UCSD-AML1 (cell line): ENCODE measurements at regions not wholly inside any gene's neighbourhood (a gene's known extent, or its start where the extent isn't known, plus 50 kb on each side); places are given as distances from the start of the nearest gene placed in this dataset.

Experiments
- DNase-seq: peaks from one replicate; lab custom pipeline; 2025; ENCODE audit not compliant: unreplicated experiment; lab: John Stamatoyannopoulos, UW

DNA sequence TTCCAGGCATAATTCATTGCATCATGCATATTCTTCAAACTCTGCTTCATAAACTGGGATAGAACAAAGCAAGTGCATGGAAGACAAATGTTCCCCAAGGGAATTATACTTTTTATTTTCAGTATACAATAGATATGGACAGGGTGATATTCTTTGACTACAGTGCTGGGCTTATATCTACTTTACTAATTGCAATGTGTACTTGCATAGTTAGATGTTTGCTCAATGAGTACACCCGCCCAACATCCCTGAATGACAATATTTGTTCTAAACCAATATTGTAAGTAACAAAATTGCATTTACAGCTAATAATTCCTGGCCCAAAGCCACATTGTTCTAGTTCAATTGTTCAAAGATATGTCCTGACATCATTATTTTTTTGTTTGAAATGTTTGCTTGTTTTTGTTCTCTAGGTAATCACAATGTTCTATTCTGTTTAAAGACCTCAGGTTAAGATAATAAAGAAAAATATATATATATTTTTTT lies 171.4 kb downstream of the PTN start:
- DNase-seq, result no peak

DNA sequence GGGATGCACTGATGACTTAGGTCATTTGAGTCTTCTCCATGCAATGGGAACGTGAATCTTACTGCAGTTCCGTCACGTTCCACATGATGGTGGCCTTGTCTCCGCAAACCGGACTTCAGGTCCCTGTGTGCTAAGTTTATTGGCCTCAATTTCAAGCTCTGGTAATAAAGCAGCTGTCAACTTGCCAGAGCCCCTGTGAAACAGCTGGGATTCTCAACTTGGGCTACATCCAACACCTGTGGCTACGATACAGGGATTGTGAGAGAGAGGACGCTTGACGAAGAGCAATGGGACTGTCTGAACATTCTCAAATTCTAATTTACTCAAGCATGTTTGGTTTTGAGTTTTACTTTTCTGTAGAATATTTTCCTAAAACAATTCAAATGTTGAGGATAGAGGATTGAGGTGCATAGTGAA lies 174.2 kb downstream of the PTN start:
- DNase-seq, result peak; percentile 8

DNA sequence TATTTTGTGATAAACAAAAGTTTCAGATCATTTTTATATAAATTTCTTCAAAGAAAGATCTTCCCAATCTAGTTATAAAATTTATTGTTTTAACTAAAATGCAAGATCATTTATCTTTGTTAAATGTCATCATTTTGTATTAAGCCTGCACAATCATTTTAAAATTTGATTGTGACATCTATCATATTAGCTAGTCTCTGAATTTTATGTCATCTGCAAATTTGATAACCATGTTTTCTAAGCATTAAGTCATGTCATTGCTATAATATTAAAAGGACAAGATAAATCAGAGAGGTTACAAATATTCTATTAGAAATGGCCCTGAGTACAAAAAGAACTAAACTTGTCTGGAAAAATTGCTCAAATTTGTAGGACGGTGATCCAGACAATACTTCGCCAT lies 175.9 kb downstream of the PTN start:
- DNase-seq, result no peak

DNA sequence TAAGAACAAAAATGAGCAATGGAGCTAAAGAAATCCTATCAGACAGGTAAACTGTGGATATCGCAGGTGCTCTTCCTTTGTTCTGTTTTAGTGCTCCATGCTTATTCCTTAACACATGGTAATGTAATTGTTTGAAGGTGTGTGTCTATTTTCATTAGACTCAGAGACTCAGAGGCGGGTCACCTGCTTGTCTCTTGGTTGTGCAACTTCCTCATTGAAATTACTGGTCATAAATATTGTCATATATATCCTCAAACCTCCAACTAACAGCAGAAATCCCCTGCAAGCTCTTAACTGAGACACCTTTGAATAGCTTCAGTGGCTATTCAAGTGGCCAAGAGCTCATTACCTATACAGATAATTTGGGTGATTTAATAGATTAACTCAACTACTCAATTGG lies 177.2 kb downstream of the PTN start:
- no peak for DNase-seq

DNA sequence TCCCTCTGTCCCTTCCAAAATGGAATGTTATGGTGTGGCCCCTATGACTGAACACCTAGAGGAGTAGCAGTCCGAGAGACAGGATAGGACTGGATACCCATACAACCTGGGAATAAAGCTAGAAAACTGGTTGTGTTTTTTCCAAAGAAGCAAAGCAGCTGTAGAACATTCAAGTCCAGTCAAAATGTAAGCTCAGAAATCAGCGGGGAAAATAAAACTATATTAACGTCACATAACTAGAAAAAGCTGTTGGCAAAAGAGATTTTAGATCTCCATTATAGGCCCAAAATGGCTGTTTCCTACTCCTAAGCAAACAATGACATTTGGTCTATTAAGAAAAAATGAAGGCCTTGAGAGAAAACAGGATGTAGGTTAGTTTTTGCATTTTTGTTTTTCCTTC lies 177.7 kb downstream of the PTN start:
- no peak for DNase-seq

DNA sequence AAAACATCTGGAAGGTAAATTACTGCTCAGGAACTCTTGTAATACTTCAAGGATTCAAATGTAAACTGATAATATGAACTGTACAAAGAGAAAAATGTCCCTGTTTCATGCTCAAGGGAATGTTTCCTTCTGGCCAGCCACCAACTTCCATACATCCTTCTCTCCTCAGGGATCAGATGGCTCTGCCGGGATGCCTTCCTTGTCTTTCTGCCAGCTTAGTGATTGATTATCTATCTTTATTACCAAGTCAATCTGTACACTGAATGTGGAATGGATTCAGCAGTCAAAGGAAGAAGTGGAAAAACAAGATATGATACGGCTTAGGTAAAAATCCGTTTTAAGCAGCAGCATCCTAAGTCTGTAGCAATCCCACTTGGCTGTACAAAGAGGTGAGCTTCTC lies 178.3 kb downstream of the PTN start:
- DNase-seq, result no peak

DNA sequence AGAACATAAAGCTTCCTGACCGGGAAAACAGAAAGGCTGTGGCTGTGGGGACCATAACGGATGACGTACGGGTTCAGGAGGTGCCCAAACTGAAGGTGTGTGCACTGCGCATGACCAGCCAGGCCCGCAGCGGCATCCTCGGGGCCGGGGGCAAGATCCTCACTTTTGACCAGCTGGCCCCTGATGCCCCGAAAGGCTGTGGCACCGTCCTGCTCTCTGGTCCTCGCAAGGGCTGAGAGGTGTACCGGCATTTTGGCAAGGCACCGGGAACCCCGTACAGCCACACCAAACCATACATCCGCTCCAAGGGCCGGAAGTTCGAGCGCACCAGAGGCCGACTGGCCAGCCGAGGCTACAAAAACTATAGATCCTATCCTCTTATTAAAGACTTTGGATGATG lies 179.3 kb downstream of the PTN start:
- no peak for DNase-seq

DNA sequence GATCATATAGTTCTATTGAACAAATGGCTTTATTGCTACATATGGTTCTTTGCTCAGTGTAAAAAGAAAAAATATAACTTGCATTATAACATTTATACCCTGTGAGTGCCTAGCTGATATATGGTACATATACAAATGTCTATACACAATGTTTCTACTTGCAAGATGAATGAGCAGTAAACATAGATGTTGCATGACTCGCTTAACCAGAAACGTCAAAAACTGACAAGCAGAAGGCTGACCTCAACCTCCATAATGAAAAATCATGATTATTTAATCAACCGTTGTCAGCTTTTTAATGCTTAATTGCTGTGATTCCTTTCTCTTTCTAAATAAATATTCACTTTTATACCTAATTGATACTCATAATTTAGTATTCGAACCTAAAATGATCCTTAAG lies 183.3 kb downstream of the PTN start:
- DNase-seq, result no peak

DNA sequence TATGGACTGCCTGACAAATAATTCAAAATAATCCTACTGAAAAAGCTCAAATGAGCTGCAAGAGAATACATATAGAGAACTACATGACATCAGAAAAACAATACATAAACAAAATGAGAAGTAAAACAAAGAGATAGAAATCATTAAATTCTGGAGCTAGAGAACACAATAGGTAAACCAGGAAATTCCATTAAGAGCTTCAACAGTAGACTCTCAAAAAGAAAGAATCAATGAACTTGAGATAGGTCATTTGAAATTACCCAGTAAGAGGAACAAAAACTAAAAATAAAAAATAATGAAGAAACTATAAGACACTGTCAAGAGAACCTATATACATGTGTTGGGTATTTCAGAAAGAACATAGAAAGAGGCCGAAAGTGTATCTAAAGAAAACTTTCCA lies 186.3 kb downstream of the PTN start:
- no peak for DNase-seq

DNA sequence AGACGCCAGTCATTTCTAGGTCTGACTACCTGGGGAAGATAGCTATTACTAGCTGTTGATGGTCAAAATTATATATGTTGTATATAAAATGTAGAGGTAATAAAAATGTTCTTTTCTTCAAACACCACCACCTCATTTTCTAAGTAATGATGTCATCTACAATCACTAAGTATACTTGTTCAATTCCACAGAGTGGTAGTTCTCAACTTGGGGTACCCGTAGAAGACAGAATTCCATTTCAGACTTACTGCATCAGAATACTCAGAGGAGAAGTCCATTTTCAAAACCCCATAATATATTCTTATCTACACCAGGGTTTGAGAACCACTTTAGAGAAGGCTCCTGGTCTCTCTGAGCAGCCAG lies 191.9 kb downstream of the PTN start:
- no peak for DNase-seq

DNA sequence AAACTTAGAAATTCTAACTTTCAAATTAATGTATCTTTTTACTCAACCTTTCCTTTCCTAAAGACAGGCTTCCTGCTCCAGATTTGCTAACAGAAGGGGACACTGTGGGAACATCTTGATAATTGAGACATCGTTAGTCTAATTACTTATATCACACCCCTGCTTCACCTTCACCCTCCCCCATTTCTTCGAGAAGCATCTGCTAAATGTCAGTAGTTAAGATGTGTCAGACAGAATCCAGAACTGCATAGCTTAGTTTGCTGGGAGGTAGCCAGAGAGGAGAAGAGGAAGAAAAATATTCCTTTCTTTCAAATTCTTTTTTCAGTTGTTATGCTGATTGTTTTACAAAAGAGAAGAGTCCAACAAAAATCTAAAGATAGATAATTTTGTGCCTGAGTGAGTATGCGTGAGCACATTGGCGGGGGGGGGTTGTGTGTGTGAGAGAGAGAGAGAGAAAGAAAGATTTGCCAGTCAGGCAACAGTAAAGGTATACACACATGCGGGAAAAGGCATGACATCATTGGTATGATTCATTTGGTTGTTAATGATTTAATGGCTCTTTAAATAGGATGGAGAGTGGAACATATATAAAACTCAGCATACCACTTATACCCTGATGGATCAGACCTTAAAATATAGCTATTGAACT lies 192.4 kb downstream of the PTN start:
- no peak for DNase-seq

DNA sequence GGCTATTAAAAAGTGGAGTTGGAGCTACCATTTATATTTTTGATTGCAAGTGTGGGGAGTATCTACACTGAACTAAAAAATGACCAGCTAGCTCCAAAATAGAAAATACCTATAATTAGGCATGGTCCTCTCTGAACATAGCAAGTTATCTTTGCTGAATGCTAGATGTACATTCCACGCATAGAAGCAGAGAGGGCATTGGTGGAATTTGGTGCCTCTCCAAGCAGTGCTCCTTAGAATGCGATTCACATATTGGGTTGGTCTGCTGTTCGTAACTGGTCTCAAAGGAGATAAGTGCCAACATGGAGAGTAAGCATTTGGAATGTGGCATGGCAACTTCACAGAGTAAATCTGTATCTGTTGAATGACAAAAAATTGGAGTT lies 196.2 kb downstream of the PTN start:
- no peak for DNase-seq

DNA sequence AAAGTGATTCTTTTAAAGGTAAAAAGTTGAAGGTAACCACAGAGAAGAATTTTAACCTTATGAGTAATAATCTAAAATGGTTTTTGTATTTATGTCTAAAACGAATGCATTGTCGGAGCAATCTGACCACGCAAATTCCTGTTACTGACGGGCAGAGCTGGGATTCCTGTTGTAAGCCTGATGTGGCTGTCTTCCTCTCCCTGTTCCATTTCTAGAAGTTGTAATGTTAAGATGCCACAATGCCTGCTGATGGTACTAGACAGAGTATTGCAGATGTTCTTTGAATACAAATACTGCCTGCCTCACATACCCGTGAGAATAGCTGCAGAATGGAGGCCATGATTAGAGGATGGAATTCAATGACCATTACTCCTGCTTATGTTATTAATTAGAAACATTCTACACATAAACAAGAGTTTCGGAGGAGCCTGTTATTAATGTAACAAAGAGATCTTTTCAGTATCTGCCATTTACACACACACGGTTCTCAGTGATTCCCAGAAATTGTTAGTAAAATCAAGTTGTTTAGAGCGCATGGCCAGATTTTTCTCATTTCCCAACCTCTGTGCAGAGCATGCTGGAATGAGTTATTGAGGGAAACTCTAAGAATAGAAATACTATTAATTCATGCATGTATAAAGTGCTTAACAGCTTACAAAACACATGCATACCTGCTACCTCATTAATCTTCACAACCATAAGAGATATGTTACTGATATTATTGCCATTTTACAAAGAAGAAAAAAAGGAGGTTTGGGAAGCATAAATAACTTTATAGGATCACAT lies 196.8 kb downstream of the PTN start:
- DNase-seq, result no peak

DNA sequence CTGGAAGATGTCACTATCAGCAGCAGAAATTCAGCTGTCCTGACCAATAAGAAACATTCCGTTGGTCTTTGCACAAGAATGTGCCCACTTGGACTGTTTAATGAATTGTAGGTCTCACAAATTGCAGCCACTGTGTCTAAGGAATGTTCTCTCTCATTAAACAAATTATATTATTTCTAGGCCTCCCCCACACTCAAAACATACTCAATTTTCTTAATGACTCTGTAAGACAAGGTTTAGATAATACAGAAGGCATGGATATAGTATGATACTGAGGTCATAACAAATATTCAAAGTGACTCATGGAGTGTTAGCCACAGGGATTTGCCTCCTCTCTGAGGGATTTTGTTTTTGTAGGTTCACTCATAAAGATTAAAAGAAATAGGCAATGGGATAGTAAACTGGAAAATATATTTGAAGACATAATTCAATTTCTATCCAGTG lies 197.5 kb downstream of the PTN start:
- no peak for DNase-seq

DNA sequence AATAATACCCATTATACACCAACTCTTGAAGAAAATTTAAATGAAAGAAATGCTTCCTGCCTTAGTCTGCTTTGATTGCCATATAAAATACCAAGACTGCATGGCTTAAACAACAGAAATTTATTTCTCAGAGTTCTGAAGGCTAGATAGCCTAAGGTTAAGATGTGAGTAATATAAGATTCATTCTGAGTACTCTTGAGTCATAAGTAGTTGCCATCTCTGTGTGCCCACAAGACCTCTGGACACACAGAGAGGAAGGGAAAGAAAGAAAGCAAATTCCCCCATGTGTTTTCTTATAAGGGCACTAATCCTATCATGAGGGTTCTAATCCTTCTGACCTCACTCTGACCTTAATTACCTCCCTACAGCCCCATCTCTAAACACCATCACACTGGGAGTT lies 201.2 kb downstream of the PTN start:
- DNase-seq, result no peak

DNA sequence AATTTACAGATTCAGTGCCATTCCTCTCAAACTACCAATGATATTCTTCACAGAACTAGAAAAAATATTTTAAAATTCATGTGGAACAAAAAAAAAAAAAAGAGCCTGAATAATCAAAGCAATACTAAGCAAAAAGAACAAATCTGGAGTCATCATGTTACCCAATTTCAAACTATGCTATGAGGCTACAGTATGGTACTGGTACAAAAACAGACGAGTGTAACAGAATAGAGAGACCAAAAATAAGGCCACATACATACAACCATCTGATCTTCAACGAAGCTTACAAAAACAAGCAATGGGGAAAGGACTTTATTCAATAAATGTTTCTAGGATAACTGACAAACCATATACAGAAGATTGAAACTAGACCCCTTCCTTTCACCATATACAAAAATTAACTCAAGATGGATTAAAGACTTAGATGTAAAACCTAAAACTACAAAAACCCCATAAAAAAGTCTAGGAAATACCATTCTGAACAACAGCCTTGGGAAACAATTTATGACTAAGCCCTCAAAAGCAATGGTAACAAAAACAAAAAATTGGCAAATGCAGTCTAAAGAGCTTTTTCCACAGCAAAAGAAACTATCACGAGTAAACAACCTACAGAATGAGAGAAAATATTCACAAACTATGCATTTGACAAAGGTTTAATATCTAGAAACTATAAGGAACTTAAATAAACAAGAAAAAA lies 207.7 kb downstream of the PTN start:
- no peak for DNase-seq

DNA sequence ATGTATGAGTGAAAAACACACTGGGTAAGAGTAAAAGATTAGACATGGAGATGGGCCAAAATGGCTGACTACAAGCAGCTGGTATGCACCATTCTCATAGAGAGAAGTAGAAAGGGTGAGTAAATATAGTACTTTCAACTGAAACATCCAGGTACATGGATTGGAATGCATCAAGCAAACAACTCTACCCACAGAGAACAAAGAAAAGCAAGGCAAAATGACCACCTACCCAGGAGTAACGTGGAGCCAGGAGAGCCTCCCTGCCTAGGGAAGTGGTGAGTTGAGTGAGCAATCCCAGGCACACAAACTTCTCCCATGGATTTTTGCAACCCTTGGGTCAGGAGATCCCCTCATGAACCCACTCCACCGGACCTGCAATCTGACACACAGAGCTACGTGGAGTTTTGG lies 212.8 kb downstream of the PTN start:
- DNase-seq, result no peak

DNA sequence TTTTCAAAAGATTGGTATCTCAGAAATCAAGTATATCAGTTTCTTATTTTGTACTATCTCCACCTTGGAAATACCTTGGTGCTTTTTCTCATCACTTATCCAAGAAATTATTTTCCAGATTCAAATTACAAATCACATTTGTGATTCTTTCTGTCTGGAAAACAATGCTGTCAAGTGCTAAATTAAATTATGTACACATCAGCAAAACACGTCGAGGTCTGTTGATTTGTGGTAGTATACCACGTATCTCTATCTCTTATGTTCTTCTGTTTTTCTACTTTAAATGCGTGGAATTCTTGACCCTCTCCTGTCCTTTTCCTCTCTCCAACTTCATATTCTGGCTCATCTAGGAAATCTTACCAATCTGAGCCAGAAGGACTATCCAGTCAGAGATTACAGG lies 214.5 kb downstream of the PTN start:
- DNase-seq, result no peak

DNA sequence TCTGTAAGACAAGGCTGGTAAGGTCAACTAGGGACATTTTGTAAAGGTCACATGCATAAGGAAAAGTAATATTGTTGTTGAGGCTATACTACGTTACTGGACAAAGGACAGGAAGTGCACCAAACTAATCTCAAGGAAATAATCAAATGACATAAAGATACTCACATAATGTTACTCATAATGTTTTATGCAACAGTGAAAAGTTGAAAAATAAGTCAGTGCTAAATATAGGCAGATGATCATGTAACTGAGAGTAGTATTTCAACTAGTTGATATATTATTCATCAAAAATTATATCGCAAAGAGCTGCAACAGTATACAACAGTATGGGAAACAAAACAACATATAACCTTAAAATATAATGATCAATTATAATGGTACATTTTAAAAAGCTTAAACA lies 215.7 kb downstream of the PTN start:
- no peak for DNase-seq

DNA sequence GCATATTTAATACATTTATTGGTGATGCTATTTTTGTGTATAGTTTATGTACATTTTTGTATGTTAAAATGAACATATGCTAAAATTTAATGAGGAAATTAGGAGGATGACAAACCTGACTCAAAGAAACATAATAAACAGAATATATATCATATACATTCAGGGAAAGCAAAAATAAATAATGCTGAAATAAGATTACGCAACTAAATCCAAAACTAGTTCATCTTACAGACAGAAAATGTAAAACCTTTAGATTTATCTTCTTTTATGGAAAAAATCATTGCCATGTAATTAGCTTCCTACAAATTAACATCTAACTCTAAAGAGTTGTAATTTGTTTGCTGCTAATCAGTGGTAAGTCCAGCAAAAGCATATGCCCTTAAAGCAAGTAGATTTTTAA lies 216.5 kb downstream of the PTN start:
- no peak for DNase-seq

DNA sequence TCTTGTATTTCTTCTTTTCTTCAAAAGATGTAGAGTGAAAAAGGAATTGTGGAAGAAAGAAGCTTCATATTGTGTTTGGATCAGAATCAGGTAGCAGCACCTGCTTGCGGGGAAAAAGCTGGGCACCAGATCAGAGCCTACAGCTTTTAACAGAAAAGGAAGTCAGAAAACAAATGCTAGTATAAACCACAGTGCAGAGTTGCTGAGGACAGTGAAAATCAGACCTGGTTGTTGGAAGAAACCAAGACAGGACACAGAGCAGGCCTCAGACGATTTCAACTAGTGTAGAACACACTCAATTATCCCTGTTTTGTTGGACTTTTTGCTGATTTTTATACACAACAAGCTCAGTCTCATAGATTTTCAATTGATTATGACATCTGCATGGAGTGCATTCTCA lies 221.4 kb downstream of the PTN start:
- DNase-seq, result no peak

DNA sequence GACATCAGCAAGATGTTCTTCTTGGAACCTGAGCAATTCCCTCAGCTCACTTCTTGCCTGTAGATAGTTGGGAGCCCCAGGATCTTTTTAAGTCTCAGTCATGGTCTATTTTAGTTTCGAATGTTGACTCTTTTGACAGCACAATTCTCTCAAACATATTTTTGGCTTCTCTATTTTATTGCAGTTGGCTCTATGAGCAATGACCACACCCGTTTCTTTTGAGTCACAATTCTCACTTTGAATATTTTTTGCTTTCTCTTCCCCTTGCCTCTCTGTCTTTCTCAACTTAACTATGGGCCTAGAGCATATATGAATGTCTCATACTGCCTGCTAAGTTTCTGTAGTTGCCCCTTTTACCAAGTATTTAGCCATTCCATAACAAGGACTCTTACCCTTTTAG lies 222.8 kb downstream of the PTN start:
- no peak for DNase-seq
